Embryonic facial prominence (tissue), 1 donor: ENCODE measurements at regions not wholly inside any gene's neighbourhood (a gene's known extent, or its start where the extent isn't known, plus 50 kb on each side); places are given as distances from the start of the nearest gene placed in this dataset.

ENCODE experiments used
- DNase-seq: peaks from one replicate; pipeline ENCODE4 v3.0.0-alpha.2; 2016; ENCODE audit errors: extremely low spot score

GRCh38 chr12:13841358-13841757 is 140.0 kb downstream of the GRIN2B start:
- DNase-seq: no peak

- no peak for DNase-seq
These were observed 141.8 kb downstream of the GRIN2B start for GRCh38 chr12:13839365-13840336.

- no peak for DNase-seq
These were observed 145.3 kb downstream of the GRIN2B start for GRCh38 chr12:13836099-13836498.

GRCh38 chr12:13835652-13836051 is 145.8 kb downstream of the GRIN2B start:
- DNase-seq: no peak

GRCh38 chr12:13834241-13834640 is 147.2 kb downstream of the GRIN2B start:
- no peak for DNase-seq

- DNase-seq: no peak
These were observed 164.3 kb downstream of the GRIN2B start for GRCh38 chr12:13817131-13817530.

- no peak for DNase-seq
These were observed 165.0 kb downstream of the GRIN2B start for GRCh38 chr12:13816394-13816793.

GRCh38 chr12:13812168-13812567 is 169.2 kb downstream of the GRIN2B start:
- no peak for DNase-seq

GRCh38 chr12:13811061-13811460 is 170.3 kb downstream of the GRIN2B start:
- no peak for DNase-seq

- DNase-seq: no peak
These were observed 176.4 kb downstream of the GRIN2B start for GRCh38 chr12:13805041-13805440.

- no peak for DNase-seq
These were observed 179.9 kb downstream of the GRIN2B start for GRCh38 chr12:13801543-13801942.

- no peak for DNase-seq
These were observed 181.8 kb downstream of the GRIN2B start for GRCh38 chr12:13799574-13799973.

- no peak for DNase-seq
These were observed 183.2 kb downstream of the GRIN2B start for GRCh38 chr12:13798162-13798561.

GRCh38 chr12:13794706-13795105 is 186.7 kb downstream of the GRIN2B start:
- no peak for DNase-seq

GRCh38 chr12:13790317-13790716 is 191.1 kb downstream of the GRIN2B start:
- no peak for DNase-seq

GRCh38 chr12:13788626-13789025 is 192.8 kb downstream of the GRIN2B start:
- no peak for DNase-seq

- DNase-seq: no peak
These were observed 194.8 kb downstream of the GRIN2B start for GRCh38 chr12:13786646-13787045.

- no peak for DNase-seq
These were observed 196.9 kb downstream of the GRIN2B start for GRCh38 chr12:13784504-13784903.

- DNase-seq: no peak
These were observed 200.9 kb downstream of the GRIN2B start for GRCh38 chr12:13780453-13780852.

- DNase-seq: no peak
These were observed 204.0 kb downstream of the GRIN2B start for GRCh38 chr12:13777374-13777773.

GRCh38 chr12:13772264-13772663 is 209.1 kb downstream of the GRIN2B start:
- no peak for DNase-seq

GRCh38 chr12:13770576-13770975 is 210.8 kb downstream of the GRIN2B start:
- DNase-seq: no peak

GRCh38 chr12:13769966-13770365 is 211.4 kb downstream of the GRIN2B start:
- no peak for DNase-seq

- DNase-seq: no peak
These were observed 212.1 kb downstream of the GRIN2B start for GRCh38 chr12:13769273-13769672.
